SK-N-SH (cell line): ENCODE measurements at regions not wholly inside any gene's neighbourhood (a gene's known extent, or its start where the extent isn't known, plus 50 kb on each side); places are given as distances from the start of the nearest gene placed in this dataset.

ENCODE experiments used
- CTCF ChIA-PET: fragments of 300-600, 350-600 bp; formaldehyde crosslinking; extraction: SDS; loops from one replicate; lab custom pipeline; 2021; lab: Yijun Ruan, JAX
- POLR2A ChIA-PET: fragments of 350-600 bp; sonication (Branson Sonifier 250); formaldehyde crosslinking; extraction: SDS; loops from one replicate; lab custom pipeline; 2020; ENCODE audit warnings: antibody characterized with exemption, inconsistent platforms; lab: Yijun Ruan, JAX
- DNase-seq: peaks from one replicate; pipeline ENCODE4 v3.0.0; 2012
- H2AFZ ChIP-seq: fragments of 200-600 bp; sonication (generic); 2 replicates; pipeline ENCODE4 v1.8.1; 2016; ENCODE audit warnings: antibody characterized with exemption, mild to moderate bottlenecking, low read depth
- H3F3A ChIP-seq: fragments of 200-600 bp; sonication (generic); replicated peaks from 2 replicates; pipeline ENCODE3; 2016; ENCODE audit warnings: antibody characterized with exemption, mild to moderate bottlenecking; ENCODE audit not compliant: insufficient read depth
- H3K27ac ChIP-seq, 2 experiments: fragments of 200-500 bp in 1 of 2; fragments of 200-600 bp in 1 of 2; sonication (Bioruptor generic) in 1 of 2; sonication (generic), shearing (Covaris generic) in 1 of 2; 2 replicates each; pipeline versions ENCODE4 v1.5.1 to v1.6.1; 2014 to 2016; ENCODE audit warnings: low read depth in 2 of 2, inconsistent platforms in 1 of 2, low read length in 1 of 2, mild to moderate bottlenecking in 1 of 2, mixed read lengths in 1 of 2
- H3K27me3 ChIP-seq: fragments of 200-600 bp; sonication (generic), shearing (Covaris generic); 2 replicates; pipeline ENCODE4 v1.6.1; 2016; ENCODE audit warnings: mixed run types; ENCODE audit not compliant: insufficient read depth
- H3K36me3 ChIP-seq, 2 experiments: fragments of 200-500 bp in 1 of 2; fragments of 200-600 bp in 1 of 2; sonication (Bioruptor generic) in 1 of 2; sonication (generic) in 1 of 2; replicated peaks in 1 of 2; 2 replicates each; pipeline versions ENCODE3 to v1.5.1; 2014 to 2016; ENCODE audit warnings: low read length in 1 of 2, mild to moderate bottlenecking in 1 of 2; ENCODE audit not compliant: insufficient read depth in 2 of 2, control insufficient read depth in 1 of 2
- H3K4me1 ChIP-seq, 2 experiments: fragments of 200-500 bp in 1 of 2; fragments of 200-600 bp in 1 of 2; sonication (Bioruptor generic) in 1 of 2; sonication (generic), shearing (Covaris generic) in 1 of 2; 2 replicates each; pipeline versions ENCODE4 v1.5.1 to v1.6.1; 2014 to 2016; ENCODE audit warnings: low read depth in 1 of 2, low read length in 1 of 2, mixed run types in 1 of 2; ENCODE audit not compliant: insufficient read depth in 2 of 2, control insufficient read depth in 1 of 2
- H3K4me2 ChIP-seq: fragments of 200-600 bp; sonication (generic), shearing (Covaris generic); 2 replicates; pipeline ENCODE4 v1.6.1; 2017; ENCODE audit warnings: mixed run types
- H3K4me3 ChIP-seq, 2 experiments: fragments of 200-500 bp in 1 of 2; fragments of 200-600 bp in 1 of 2; sonication (Bioruptor generic) in 1 of 2; sonication (generic), shearing (Covaris generic) in 1 of 2; 2 replicates each; pipeline versions ENCODE4 v1.5.1 to v1.8.1; 2014 to 2016; ENCODE audit warnings: low read depth in 2 of 2, inconsistent platforms in 1 of 2, low read length in 1 of 2, mild to moderate bottlenecking in 1 of 2, mixed read lengths in 1 of 2, moderate library complexity in 1 of 2
- H3K79me2 ChIP-seq: fragments of 200-600 bp; sonication (generic); 2 replicates; pipeline ENCODE4 v1.8.1; 2017; ENCODE audit warnings: mild to moderate bottlenecking; ENCODE audit not compliant: insufficient read depth
- H3K9ac ChIP-seq: fragments of 200-600 bp; sonication (generic); 2 replicates; pipeline ENCODE4 v1.6.1; 2017; ENCODE audit warnings: mixed run types
- H3K9me2 ChIP-seq: fragments of 200-600 bp; sonication (generic); 2 replicates; pipeline ENCODE4 v1.6.1; 2017; ENCODE audit warnings: mixed run types
- H3K9me3 ChIP-seq: fragments of 200-600 bp; sonication (generic); 2 replicates; pipeline ENCODE4 v1.6.1; 2017; ENCODE audit warnings: mixed run types, mild to moderate bottlenecking, moderate library complexity
- H4K20me1 ChIP-seq: fragments of 200-600 bp; sonication (generic); 2 replicates; pipeline ENCODE4 v1.6.1; 2017; ENCODE audit warnings: mild to moderate bottlenecking, mixed run types; ENCODE audit not compliant: insufficient read depth
- CHD2 ChIP-seq: fragments of 150-350 bp; IDR thresholded peaks from 2 replicates; pipeline ENCODE4 v1.6.1; 2018; ENCODE audit warnings: low read length; ENCODE audit not compliant: partially characterized antibody
- ELF1 ChIP-seq: IDR thresholded peaks from 2 replicates; pipeline ENCODE4 v1.4.0; 2012
- EP300 ChIP-seq, 2 experiments: IDR thresholded peaks; 2 replicates each; pipeline versions ENCODE4 v1.4.0 to v1.6.1; 2012; ENCODE audit warnings: borderline replicate concordance in 1 of 2, low read depth in 1 of 2, low read length in 1 of 2
- FOXM1 ChIP-seq: IDR thresholded peaks from 2 replicates; pipeline ENCODE4 v1.4.0; 2012; ENCODE audit warnings: low read depth, mild to moderate bottlenecking
- GABPA ChIP-seq: IDR thresholded peaks from 2 replicates; pipeline ENCODE4 v1.4.0; 2012; ENCODE audit warnings: low read depth, mild to moderate bottlenecking
- GATA2 ChIP-seq: sonication (generic); formaldehyde crosslinking; IDR thresholded peaks from 2 replicates; pipeline ENCODE4 v1.5.0; 2020; ENCODE audit warnings: mild to moderate bottlenecking, missing genetic modification reagents
- JUND ChIP-seq: IDR thresholded peaks from 2 replicates; pipeline ENCODE4 v1.4.0; 2012
- MEF2A ChIP-seq: IDR thresholded peaks from 2 replicates; pipeline ENCODE4 v1.4.0; 2012; ENCODE audit warnings: low read depth, borderline replicate concordance
- MXI1 ChIP-seq: IDR thresholded peaks from 2 replicates; pipeline ENCODE4 v1.6.1; 2012; ENCODE audit warnings: mild to moderate bottlenecking, low read depth, low read length, improper control_type of control experiment
- NFIC ChIP-seq: IDR thresholded peaks from 2 replicates; pipeline ENCODE4 v1.4.0; 2012; ENCODE audit warnings: borderline replicate concordance
- NRF1 ChIP-seq: IDR thresholded peaks from 2 replicates; pipeline ENCODE4 v1.6.1; 2012; ENCODE audit warnings: low read depth, mild to moderate bottlenecking, low read length
- POLR2AphosphoS5 ChIP-seq: IDR thresholded peaks from 2 replicates; pipeline ENCODE4 v1.6.1; 2012; ENCODE audit warnings: low read depth, low read length
- RAD21 ChIP-seq: IDR thresholded peaks from 2 replicates; pipeline ENCODE4 v1.6.1; 2012; ENCODE audit warnings: mild to moderate bottlenecking, low read length
- RFX5 ChIP-seq: IDR thresholded peaks from 2 replicates; pipeline ENCODE4 v1.6.1; 2012; ENCODE audit warnings: mild to moderate bottlenecking, improper control_type of control experiment, low read length
- RXRA ChIP-seq: IDR thresholded peaks from 2 replicates; pipeline ENCODE4 v1.4.0; 2012; ENCODE audit warnings: low read depth, mild to moderate bottlenecking, borderline replicate concordance
- SIN3A ChIP-seq: IDR thresholded peaks from 2 replicates; pipeline ENCODE4 v1.6.1; 2012; ENCODE audit warnings: low read depth, mild to moderate bottlenecking, low read length, moderate library complexity, borderline replicate concordance
- TCF12 ChIP-seq: IDR thresholded peaks from 2 replicates; pipeline ENCODE4 v1.4.0; 2012
- TEAD4 ChIP-seq: IDR thresholded peaks from 2 replicates; pipeline ENCODE4 v1.4.0; 2012; ENCODE audit warnings: mild to moderate bottlenecking, borderline replicate concordance; ENCODE audit not compliant: insufficient read depth
- WGBS: methylation state at CpG from one replicate; pipeline ENCODE4 v1.1.6; 2017; ENCODE audit warnings: low lambda C conversion rate; 5-methylcytosine and 5-hydroxymethylcytosine counted together
- TF ChIP-seq, protein P1 (sequence below): IDR thresholded peaks from 2 replicates; pipeline ENCODE4 v1.4.0; 2012; ENCODE audit warnings: low read depth, borderline replicate concordance
- TF ChIP-seq, protein P2 (sequence below): IDR thresholded peaks from 2 replicates; pipeline ENCODE4 v1.4.0; 2012; ENCODE audit warnings: low read depth, borderline replicate concordance
- TF ChIP-seq, protein P3 (sequence below): IDR thresholded peaks from 2 replicates; pipeline ENCODE4 v1.4.0; 2012; ENCODE audit warnings: low read depth
- TF ChIP-seq, protein P4 (sequence below): fragments of 150-350 bp; IDR thresholded peaks from 2 replicates; pipeline ENCODE4 v1.6.1; 2017; ENCODE audit warnings: antibody characterized with exemption, low read length, low read depth, borderline replicate concordance
- TF ChIP-seq, protein P5 (sequence below): fragments of 150-350 bp; IDR thresholded peaks from 2 replicates; pipeline ENCODE4 v1.6.1; 2016; ENCODE audit warnings: mild to moderate bottlenecking, low read depth, low read length
- TF ChIP-seq, protein P6 (sequence below): IDR thresholded peaks from 2 replicates; pipeline ENCODE4 v1.6.1; 2012; ENCODE audit warnings: mild to moderate bottlenecking, low read depth, low read length, moderate library complexity

DNA sequence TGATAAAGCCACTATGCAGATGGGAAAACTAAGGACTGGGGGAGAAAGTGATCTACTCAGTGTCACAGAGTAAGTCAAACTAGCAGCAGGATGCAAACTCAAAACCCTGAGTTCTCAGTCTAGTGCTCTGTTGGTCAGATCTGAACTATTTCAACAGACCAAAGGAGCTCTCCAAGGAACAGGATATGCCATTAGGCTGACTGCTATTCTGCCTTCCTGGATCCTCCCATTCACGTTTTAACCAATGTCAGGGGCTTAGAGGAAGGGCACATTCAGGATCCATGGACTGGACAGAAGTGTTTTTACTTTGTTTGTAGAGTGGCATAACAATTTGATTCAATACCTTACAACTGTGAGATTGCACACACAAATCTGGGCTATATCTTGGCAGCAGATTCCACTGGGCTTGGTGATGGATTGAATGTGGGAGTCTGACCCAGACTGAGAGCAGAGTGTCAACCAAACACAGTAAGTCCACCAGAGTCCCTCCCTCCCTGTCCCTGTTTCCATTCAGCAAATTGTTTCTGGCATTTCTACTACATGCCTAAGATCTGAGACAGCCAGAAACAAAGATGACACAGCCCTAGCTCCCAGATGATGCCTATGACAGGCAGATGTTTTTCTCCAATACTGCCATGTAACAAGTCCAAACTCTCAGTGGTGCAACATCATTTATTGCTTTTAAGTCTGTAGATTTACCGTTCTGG lies 337.8 kb upstream of the CDH5 start:
- Histone ChIP-seq H3K4me3 (no peak overlapping the region), H3K4me2 (peak overlapping the region; percentile 38), H3K36me3 (no peaks in the 10 kb centered on the region), H4K20me1 (no peaks in the 10 kb centered on the region), H3K79me2 (no peaks in the 10 kb centered on the region), H3K9me3 (no peaks in the 10 kb centered on the region), H3K4me1 (peaks cover 0 to 3% of the 10 kb centered on the region in 2 experiments; a peak in 1 of 4 replicates), H2AFZ (no peak overlapping the region), H3F3A (peaks cover 12% of the 10 kb centered on the region), H3K27ac (peak overlapping the region; percentile 47 to 65; a peak in 3 of 4 replicates), H3K9me2 (no peaks in the 10 kb centered on the region), H3K27me3 (no peaks in the 10 kb centered on the region), H3K9ac (no peak overlapping the region; the same call in 1 of the 2 replicates)
- 13% methylated on average over 2 of the region's 2 CpGs for WGBS
- CTCF ChIA-PET: interaction anchor here (0.6 to 1.0 kb wide), 2 partner anchors 19 to 324 kb away, joined by 3 read pairs; no protein-coding TSS in a partner anchor
- POLR2A ChIA-PET: no interaction called here
- DNase-seq: no peak
- TF ChIP-seq RFX5: no peak
- TF ChIP-seq, protein P1, sequence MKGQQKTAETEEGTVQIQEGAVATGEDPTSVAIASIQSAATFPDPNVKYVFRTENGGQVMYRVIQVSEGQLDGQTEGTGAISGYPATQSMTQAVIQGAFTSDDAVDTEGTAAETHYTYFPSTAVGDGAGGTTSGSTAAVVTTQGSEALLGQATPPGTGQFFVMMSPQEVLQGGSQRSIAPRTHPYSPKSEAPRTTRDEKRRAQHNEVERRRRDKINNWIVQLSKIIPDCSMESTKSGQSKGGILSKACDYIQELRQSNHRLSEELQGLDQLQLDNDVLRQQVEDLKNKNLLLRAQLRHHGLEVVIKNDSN: no peak
- TF ChIP-seq POLR2AphosphoS5: peak; percentile 31; the same call in 1 of the 2 replicates
- TF ChIP-seq FOXM1: no peak
- no peak for TF ChIP-seq MEF2A
- no peak for TF ChIP-seq MXI1
- peak in 1 of 2 experiments; percentile 52; a peak in 1 of 4 replicates for TF ChIP-seq EP300 (IDR thresholded peaks at IDR 0.05; ENCODE audit: borderline replicate concordance in 1 of 2, low read depth in 1 of 2, low read length in 1 of 2)
- TF ChIP-seq, protein P2, sequence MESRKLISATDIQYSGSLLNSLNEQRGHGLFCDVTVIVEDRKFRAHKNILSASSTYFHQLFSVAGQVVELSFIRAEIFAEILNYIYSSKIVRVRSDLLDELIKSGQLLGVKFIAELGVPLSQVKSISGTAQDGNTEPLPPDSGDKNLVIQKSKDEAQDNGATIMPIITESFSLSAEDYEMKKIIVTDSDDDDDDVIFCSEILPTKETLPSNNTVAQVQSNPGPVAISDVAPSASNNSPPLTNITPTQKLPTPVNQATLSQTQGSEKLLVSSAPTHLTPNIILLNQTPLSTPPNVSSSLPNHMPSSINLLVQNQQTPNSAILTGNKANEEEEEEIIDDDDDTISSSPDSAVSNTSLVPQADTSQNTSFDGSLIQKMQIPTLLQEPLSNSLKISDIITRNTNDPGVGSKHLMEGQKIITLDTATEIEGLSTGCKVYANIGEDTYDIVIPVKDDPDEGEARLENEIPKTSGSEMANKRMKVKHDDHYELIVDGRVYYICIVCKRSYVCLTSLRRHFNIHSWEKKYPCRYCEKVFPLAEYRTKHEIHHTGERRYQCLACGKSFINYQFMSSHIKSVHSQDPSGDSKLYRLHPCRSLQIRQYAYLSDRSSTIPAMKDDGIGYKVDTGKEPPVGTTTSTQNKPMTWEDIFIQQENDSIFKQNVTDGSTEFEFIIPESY: no peak
- TF ChIP-seq CHD2: no peak
- TF ChIP-seq TEAD4: peak; percentile 34; the same call in 1 of the 2 replicates
- TF ChIP-seq, protein P3, sequence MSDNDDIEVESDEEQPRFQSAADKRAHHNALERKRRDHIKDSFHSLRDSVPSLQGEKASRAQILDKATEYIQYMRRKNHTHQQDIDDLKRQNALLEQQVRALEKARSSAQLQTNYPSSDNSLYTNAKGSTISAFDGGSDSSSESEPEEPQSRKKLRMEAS: no peak
- no peak for TF ChIP-seq RXRA
- no peak for TF ChIP-seq ELF1
- TF ChIP-seq, protein P4, sequence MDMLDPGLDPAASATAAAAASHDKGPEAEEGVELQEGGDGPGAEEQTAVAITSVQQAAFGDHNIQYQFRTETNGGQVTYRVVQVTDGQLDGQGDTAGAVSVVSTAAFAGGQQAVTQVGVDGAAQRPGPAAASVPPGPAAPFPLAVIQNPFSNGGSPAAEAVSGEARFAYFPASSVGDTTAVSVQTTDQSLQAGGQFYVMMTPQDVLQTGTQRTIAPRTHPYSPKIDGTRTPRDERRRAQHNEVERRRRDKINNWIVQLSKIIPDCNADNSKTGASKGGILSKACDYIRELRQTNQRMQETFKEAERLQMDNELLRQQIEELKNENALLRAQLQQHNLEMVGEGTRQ: no peak
- peak; percentile 90 for TF ChIP-seq TCF12
- no peak for TF ChIP-seq RAD21
- no peak for TF ChIP-seq NRF1
- no peak for TF ChIP-seq SIN3A
- no peak for TF ChIP-seq GATA2
- TF ChIP-seq GABPA: no peak
- peak; percentile 47 for TF ChIP-seq NFIC
- TF ChIP-seq, protein P5, sequence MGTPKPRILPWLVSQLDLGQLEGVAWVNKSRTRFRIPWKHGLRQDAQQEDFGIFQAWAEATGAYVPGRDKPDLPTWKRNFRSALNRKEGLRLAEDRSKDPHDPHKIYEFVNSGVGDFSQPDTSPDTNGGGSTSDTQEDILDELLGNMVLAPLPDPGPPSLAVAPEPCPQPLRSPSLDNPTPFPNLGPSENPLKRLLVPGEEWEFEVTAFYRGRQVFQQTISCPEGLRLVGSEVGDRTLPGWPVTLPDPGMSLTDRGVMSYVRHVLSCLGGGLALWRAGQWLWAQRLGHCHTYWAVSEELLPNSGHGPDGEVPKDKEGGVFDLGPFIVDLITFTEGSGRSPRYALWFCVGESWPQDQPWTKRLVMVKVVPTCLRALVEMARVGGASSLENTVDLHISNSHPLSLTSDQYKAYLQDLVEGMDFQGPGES: no peak
- TF ChIP-seq, protein P6, sequence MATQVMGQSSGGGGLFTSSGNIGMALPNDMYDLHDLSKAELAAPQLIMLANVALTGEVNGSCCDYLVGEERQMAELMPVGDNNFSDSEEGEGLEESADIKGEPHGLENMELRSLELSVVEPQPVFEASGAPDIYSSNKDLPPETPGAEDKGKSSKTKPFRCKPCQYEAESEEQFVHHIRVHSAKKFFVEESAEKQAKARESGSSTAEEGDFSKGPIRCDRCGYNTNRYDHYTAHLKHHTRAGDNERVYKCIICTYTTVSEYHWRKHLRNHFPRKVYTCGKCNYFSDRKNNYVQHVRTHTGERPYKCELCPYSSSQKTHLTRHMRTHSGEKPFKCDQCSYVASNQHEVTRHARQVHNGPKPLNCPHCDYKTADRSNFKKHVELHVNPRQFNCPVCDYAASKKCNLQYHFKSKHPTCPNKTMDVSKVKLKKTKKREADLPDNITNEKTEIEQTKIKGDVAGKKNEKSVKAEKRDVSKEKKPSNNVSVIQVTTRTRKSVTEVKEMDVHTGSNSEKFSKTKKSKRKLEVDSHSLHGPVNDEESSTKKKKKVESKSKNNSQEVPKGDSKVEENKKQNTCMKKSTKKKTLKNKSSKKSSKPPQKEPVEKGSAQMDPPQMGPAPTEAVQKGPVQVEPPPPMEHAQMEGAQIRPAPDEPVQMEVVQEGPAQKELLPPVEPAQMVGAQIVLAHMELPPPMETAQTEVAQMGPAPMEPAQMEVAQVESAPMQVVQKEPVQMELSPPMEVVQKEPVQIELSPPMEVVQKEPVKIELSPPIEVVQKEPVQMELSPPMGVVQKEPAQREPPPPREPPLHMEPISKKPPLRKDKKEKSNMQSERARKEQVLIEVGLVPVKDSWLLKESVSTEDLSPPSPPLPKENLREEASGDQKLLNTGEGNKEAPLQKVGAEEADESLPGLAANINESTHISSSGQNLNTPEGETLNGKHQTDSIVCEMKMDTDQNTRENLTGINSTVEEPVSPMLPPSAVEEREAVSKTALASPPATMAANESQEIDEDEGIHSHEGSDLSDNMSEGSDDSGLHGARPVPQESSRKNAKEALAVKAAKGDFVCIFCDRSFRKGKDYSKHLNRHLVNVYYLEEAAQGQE: no peak
- TF ChIP-seq JUND: peak; percentile 59
